PFSK-1 (cell line): ENCODE measurements at regions not wholly inside any gene's neighbourhood (a gene's known extent, or its start where the extent isn't known, plus 50 kb on each side); places are given as distances from the start of the nearest gene placed in this dataset.

Source experiments
- FOXP2 ChIP-seq: optimal IDR thresholded peaks from 2 replicates; pipeline ENCODE3; 2011; ENCODE audit warnings: borderline replicate concordance, control low read depth, inconsistent platforms; ENCODE audit not compliant: insufficient read depth; ENCODE audit errors: extremely low read length, extremely low read depth
- POLR2AphosphoS5 ChIP-seq: IDR thresholded peaks from 2 replicates; pipeline ENCODE4 v1.6.1; 2012; ENCODE audit warnings: low read depth, mild to moderate bottlenecking, control low read depth, low read length, moderate library complexity
- REST ChIP-seq, 2 experiments: IDR thresholded peaks; 2 replicates each; pipeline versions ENCODE4 v1.6.1 to v1.8.0; 2011 to 2012; ENCODE audit warnings: low read depth in 2 of 2, low read length in 2 of 2, control low read depth in 1 of 2, inconsistent platforms in 1 of 2, mild to moderate bottlenecking in 1 of 2, moderate library complexity in 1 of 2; ENCODE audit not compliant: insufficient read depth in 1 of 2
- SIN3A ChIP-seq: IDR thresholded peaks from 2 replicates; pipeline ENCODE4 v1.6.1; 2012; ENCODE audit warnings: mild to moderate bottlenecking, low read length, moderate library complexity, borderline replicate concordance; ENCODE audit not compliant: insufficient read depth
- TAF1 ChIP-seq: IDR thresholded peaks from 2 replicates; pipeline ENCODE4 v1.6.1; 2012; ENCODE audit warnings: low read length, control low read depth, borderline replicate concordance; ENCODE audit not compliant: insufficient read depth

DNA sequence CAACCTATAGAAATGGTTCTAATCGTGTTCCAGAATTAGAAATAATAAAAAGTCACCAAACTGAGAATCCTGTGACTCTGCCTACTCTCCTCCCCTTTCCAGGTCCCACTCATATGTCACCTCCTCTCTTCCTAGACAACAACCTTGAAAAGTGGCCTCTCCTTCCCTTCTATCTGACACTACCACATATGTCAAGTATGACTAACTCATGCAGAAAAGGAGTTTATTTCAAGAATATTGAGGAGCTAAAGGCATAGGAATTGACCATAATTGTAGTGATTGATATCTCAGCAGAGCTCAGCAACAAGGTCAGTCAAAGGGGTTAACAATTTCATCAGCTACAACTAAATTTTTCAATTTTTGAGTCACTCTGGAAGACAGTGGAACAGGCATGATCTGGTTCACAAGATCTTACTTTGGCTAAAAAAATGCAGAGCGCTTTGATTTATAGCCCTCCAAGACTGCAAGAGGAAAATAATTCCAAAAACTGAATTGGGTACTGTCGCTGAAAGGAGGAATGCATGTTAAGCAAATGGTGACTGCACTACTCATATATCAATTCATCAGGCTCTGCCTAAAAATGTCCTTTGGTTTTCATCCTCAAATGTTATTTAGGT lies 160.6 kb upstream of the ARHGEF26 start:
- TF ChIP-seq SIN3A (no peak), POLR2AphosphoS5 (no peak), REST (IDR thresholded peaks at IDR 0.05; ENCODE audit: insufficient read depth in 1 of 2, low read depth in 2 of 2, low read length in 2 of 2) (no peak), FOXP2 (no peak), TAF1 (no peak)

DNA sequence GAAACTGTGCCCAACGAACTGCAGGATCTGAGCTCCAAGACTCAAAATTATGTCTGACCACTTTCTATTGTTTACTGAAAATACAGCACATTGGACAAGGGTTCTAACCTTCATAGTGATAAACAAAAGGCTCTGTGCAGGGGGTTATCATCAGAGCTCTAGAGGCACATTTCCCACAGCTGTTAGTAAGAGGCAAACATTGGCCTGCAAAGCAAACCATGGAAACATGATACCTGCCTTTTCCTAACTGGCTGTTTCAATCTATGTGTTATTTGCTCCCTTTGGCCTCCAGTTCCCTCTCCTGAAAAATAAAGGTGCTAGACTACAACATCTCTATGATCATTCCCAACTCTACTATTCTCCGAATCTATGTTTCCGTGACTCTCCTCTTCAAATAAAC lies 159.7 kb upstream of the ARHGEF26 start:
- TF ChIP-seq POLR2AphosphoS5: no peak
- TF ChIP-seq TAF1: no peak
- TF ChIP-seq FOXP2: no peak
- no peak for TF ChIP-seq SIN3A
- no peak for TF ChIP-seq REST (IDR thresholded peaks at IDR 0.05; ENCODE audit: insufficient read depth in 1 of 2, low read depth in 2 of 2, low read length in 2 of 2)

DNA sequence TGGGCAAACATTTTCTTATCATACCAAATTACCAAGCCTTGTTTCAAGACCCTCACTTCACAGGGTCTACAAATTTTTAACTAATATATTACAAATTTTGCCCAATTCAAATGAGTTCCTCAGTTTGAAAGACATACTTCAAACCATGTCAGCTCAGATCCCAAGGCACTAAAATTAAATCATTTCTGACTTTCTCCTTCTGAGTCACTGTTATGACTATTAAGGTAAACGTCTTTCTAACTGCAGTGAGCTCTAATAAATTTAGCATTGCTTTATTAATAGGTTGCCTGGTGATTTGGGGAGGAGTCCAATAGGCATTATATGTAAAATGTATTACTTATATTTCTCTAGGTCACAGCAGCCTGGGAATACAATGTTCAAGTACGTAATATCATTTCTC lies 158.2 kb upstream of the ARHGEF26 start:
- no peak for TF ChIP-seq REST (IDR thresholded peaks at IDR 0.05; ENCODE audit: insufficient read depth in 1 of 2, low read depth in 2 of 2, low read length in 2 of 2)
- TF ChIP-seq FOXP2: no peak
- no peak for TF ChIP-seq POLR2AphosphoS5
- no peak for TF ChIP-seq TAF1
- no peak for TF ChIP-seq SIN3A

DNA sequence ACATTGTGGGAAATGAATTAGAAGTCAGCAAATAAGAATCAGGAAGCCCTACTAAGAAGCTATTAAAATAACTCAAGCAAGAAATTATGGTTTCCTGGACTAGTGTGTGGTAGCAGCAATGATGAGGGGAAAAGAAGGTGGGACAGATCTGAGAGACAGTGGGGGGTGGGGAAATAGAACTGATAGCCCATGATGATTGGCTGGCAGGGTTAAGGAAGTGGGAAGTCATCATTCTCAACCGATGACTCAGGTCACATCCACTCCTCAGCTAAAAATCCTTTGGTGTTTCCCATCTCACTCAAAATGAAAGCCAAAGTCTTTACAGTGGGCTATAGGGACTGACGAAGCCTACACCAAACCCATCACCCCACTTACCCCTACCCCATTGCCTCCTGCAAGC lies 153.9 kb upstream of the ARHGEF26 start:
- TF ChIP-seq REST (IDR thresholded peaks at IDR 0.05; ENCODE audit: insufficient read depth in 1 of 2, low read depth in 2 of 2, low read length in 2 of 2): no peak
- no peak for TF ChIP-seq SIN3A
- TF ChIP-seq FOXP2: no peak
- no peak for TF ChIP-seq TAF1
- no peak for TF ChIP-seq POLR2AphosphoS5
